GM06990 (cell line): ENCODE measurements at regions not wholly inside any gene's neighbourhood (a gene's known extent, or its start where the extent isn't known, plus 50 kb on each side); places are given as distances from the start of the nearest gene placed in this dataset.

Experiments
- DNase-seq: peaks from one replicate; pipeline ENCODE4 v3.0.0-alpha.2; 2011; ENCODE audit not compliant: insufficient read length; ENCODE audit errors: extremely low read depth
- H3K27me3 ChIP-seq: replicated peaks from 2 replicates; pipeline ENCODE4 v1.6.0; 2011; ENCODE audit warnings: low read length; ENCODE audit not compliant: control insufficient read depth, insufficient read depth
- H3K36me3 ChIP-seq: 2 replicates; pipeline ENCODE4 v1.5.1; 2011; ENCODE audit warnings: low read length; ENCODE audit not compliant: control insufficient read depth, insufficient read depth
- H3K4me3 ChIP-seq: replicated peaks from 2 replicates; pipeline ENCODE4 v1.5.1; 2011; ENCODE audit warnings: low read depth, mild to moderate bottlenecking, control low read depth, low read length
- CTCF ChIP-seq: IDR thresholded peaks from 2 replicates; pipeline ENCODE4 v1.5.1; 2011; ENCODE audit warnings: low read length, control low read depth, mild to moderate bottlenecking, inconsistent platforms; ENCODE audit not compliant: insufficient read depth, poor library complexity, severe bottlenecking

- no peaks in the 10 kb centered on the region; the same call in 1 of the 2 replicates for H3K27me3 ChIP-seq
- no peaks in the 10 kb centered on the region for H3K36me3 ChIP-seq
- H3K4me3 ChIP-seq = no peak overlapping the region
- TF ChIP-seq CTCF = no peak
- no peak for DNase-seq
These were observed 583.3 kb downstream of the PLCL1 start for GRCh38 chr2:198387677-198388076.

- Histone ChIP-seq H3K27me3 (no peaks in the 10 kb centered on the region; the same call in 1 of the 2 replicates), H3K36me3 (no peaks in the 10 kb centered on the region), H3K4me3 (no peak overlapping the region)
- no peak for DNase-seq
- no peak for TF ChIP-seq CTCF
These were observed 581.5 kb downstream of the PLCL1 start for GRCh38 chr2:198385856-198386255.

GRCh38 chr2:198385326-198385725 lies 580.9 kb downstream of the PLCL1 start:
- Histone ChIP-seq H3K27me3 (no peaks in the 10 kb centered on the region; the same call in 1 of the 2 replicates), H3K36me3 (no peaks in the 10 kb centered on the region), H3K4me3 (no peak overlapping the region)
- TF ChIP-seq CTCF = no peak
- DNase-seq = no peak

GRCh38 chr2:198383392-198383791 lies 579.0 kb downstream of the PLCL1 start:
- no peak overlapping the region for H3K4me3 ChIP-seq
- DNase-seq = no peak
- TF ChIP-seq CTCF = no peak

GRCh38 chr2:198382811-198383210 lies 578.4 kb downstream of the PLCL1 start:
- no peak for DNase-seq
- no peak for TF ChIP-seq CTCF
- Histone ChIP-seq H3K4me3 (no peak overlapping the region), H3K36me3 (no peaks in the 10 kb centered on the region), H3K27me3 (no peaks in the 10 kb centered on the region)

More at GRCh38 chr2:198383392-198383791, 579.0 kb downstream of the PLCL1 start:
- Histone ChIP-seq H3K36me3 (no peaks in the 10 kb centered on the region), H3K27me3 (no peaks in the 10 kb centered on the region)

- Histone ChIP-seq H3K36me3 (no peaks in the 10 kb centered on the region), H3K4me3 (no peak overlapping the region), H3K27me3 (no peaks in the 10 kb centered on the region)
- no peak for TF ChIP-seq CTCF
- DNase-seq = peak; percentile 11
These were observed 572.3 kb downstream of the PLCL1 start for GRCh38 chr2:198376677-198377076.
